Liver (tissue), 2 donors: ENCODE measurements at regions not wholly inside any gene's neighbourhood (a gene's known extent, or its start where the extent isn't known, plus 50 kb on each side); places are given as distances from the start of the nearest gene placed in this dataset.

ENCODE experiments used
- CTCF ChIP-seq: fragments of 150-350 bp; IDR thresholded peaks from 2 replicates; pipeline ENCODE4 v1.5.1; 2017; ENCODE audit warnings: improper control_type of control experiment, low read depth, low read length; ENCODE audit not compliant: missing input control
- TF ChIP-seq, protein P1 (sequence below): IDR thresholded peaks from 2 replicates; pipeline ENCODE4 v1.6.1; 2016; ENCODE audit warnings: antibody characterized with exemption
- donor health status: healthy.

GRCh38 chr1:37399205-37399604 is 75.2 kb upstream of the ZC3H12A start:
- TF ChIP-seq, protein P1, sequence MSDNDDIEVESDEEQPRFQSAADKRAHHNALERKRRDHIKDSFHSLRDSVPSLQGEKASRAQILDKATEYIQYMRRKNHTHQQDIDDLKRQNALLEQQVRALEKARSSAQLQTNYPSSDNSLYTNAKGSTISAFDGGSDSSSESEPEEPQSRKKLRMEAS = no peak
- TF ChIP-seq CTCF = no peak
